ENCODE measurements at regions not wholly inside any gene's neighbourhood (a gene's known extent, or its start where the extent isn't known, plus 50 kb on each side); places are given as distances from the start of the nearest gene placed in this dataset.

- TF ChIP-seq CTCF (IDR thresholded peaks at IDR 0.05; ENCODE audit: insufficient read depth, low read depth, low read length, missing control alignments), result no peak
- no peak for DNase-seq (ENCODE audit: low read depth)
- H3K4me3 ChIP-seq (ENCODE audit: low read depth, low read length), result no peak overlapping the region
Measured at GRCh38 chr11:70810133-70810532, 411.8 kb downstream of the CTTN start.

DNA sequence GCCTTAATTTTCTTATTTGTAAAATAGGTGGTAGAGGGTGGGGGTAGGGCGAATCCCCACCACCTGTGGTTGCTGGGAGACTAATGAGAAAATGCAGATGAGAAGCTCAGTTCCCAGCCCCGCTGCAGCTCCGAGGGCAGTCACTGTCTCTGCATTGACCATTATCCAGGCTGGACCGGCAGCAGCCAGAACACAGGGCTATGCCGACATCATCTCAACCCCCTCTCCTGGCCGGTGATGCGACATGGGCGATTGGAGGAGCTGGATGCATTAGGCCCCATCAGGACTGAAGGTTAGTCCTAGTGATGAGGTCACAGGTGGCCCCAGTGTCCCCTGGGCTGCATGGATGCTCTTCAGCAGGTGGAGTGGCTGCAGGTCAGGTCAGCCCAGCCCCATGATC is 412.4 kb downstream of the CTTN start:
- TF ChIP-seq CTCF (IDR thresholded peaks at IDR 0.05; ENCODE audit: insufficient read depth, low read depth, low read length, missing control alignments), result no peak
- no peak for DNase-seq (ENCODE audit: low read depth)
- H3K4me3 ChIP-seq (ENCODE audit: low read depth, low read length), result no peak overlapping the region

GRCh38 chr11:70811483-70811882 is 413.2 kb downstream of the CTTN start:
- DNase-seq (ENCODE audit: low read depth), result no peak
- no peak for TF ChIP-seq CTCF (IDR thresholded peaks at IDR 0.05; ENCODE audit: insufficient read depth, low read depth, low read length, missing control alignments)
- no peak overlapping the region for H3K4me3 ChIP-seq (ENCODE audit: low read depth, low read length)

DNA sequence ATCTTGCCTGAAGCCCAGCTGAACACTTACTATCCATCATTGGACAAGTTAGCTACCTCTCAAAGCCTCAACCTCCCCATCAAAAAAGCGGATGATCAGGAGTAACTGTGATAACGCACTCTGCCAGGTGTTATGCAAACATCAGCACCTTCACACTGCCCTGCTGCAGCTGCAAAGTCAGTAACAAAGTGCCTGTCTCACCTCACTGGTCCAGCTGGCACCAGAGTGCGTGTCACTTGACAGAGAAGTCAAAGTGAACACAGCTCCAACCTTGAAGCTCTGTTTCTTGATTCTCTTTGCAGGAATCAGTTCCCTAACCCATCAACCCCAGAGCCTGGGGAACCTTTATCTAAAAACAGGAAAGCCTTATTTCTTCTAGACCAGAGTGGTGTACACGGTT is 413.6 kb downstream of the CTTN start:
- no peak for DNase-seq (ENCODE audit: low read depth)
- no peak overlapping the region for H3K4me3 ChIP-seq (ENCODE audit: low read depth, low read length)
- TF ChIP-seq CTCF (IDR thresholded peaks at IDR 0.05; ENCODE audit: insufficient read depth, low read depth, low read length, missing control alignments), result no peak

DNA sequence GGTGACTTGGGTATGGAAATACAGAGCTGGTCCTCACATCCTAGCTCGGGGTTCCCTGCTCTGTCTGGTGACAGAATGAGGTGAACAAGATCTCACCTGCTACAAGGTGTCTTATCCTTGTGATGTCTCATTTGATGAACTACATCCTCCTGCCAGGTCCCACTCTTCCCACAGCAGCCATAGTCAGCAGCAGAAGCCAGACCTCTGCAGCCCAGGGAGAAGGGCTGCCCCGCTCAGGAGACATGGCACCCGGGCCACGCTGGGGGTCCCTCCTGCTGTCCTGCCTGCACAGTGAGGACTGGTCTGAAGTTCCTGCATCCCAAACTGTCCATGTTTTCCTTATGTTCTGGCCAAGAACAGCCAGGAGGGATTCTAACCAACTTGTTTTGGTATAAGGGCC is 414.1 kb downstream of the CTTN start:
- no peak overlapping the region for H3K4me3 ChIP-seq (ENCODE audit: low read depth, low read length)
- DNase-seq (ENCODE audit: low read depth), result no peak
- no peak for TF ChIP-seq CTCF (IDR thresholded peaks at IDR 0.05; ENCODE audit: insufficient read depth, low read depth, low read length, missing control alignments)

- no peak for TF ChIP-seq CTCF (IDR thresholded peaks at IDR 0.05; ENCODE audit: insufficient read depth, low read depth, low read length, missing control alignments)
- H3K4me3 ChIP-seq (ENCODE audit: low read depth, low read length), result no peak overlapping the region
Measured at GRCh38 chr11:70813651-70814050, 415.3 kb downstream of the CTTN start.

GRCh38 chr11:70815485-70815832 is 417.1 kb downstream of the CTTN start:
- no peak overlapping the region for H3K4me3 ChIP-seq (ENCODE audit: low read depth, low read length)
- DNase-seq (ENCODE audit: low read depth), result no peak
- TF ChIP-seq CTCF (IDR thresholded peaks at IDR 0.05; ENCODE audit: insufficient read depth, low read depth, low read length, missing control alignments), result no peak

More at GRCh38 chr11:70813651-70814050, 415.3 kb downstream of the CTTN start:
- DNase-seq (ENCODE audit: low read depth), result no peak

Data from GM12865 (cell line).